Duodenal mucosa (tissue), 2 donors: ENCODE measurements at regions not wholly inside any gene's neighbourhood (a gene's known extent, or its start where the extent isn't known, plus 50 kb on each side); places are given as distances from the start of the nearest gene placed in this dataset.
"Not testable (repeated sequence)": the region's sequence is repeated elsewhere in the genome, so short reads cannot be mapped to it uniquely, and the experiment has no call there.

ENCODE experiments used
- H3K27ac ChIP-seq: one replicate; pipeline ENCODE4 v1.7.0; 2013; ENCODE audit warnings: low read depth, low read length
- H3K27me3 ChIP-seq, 2 donors: one replicate each; pipeline ENCODE4 v1.7.0; 2013; ENCODE audit warnings: low read length in 2 of 2, control low read depth in 1 of 2; ENCODE audit not compliant: insufficient read depth in 2 of 2, control insufficient read depth in 1 of 2
- H3K36me3 ChIP-seq, 2 donors: one replicate each; pipeline ENCODE4 v1.7.0; 2013; ENCODE audit warnings: low read length in 2 of 2, control low read depth in 1 of 2; ENCODE audit not compliant: insufficient read depth in 2 of 2, control insufficient read depth in 1 of 2
- H3K4me1 ChIP-seq, 2 donors: one replicate each; pipeline ENCODE4 v1.7.0; 2013; ENCODE audit warnings: low read length in 2 of 2, control low read depth in 1 of 2; ENCODE audit not compliant: insufficient read depth in 2 of 2, control insufficient read depth in 1 of 2
- H3K4me3 ChIP-seq, 2 donors: one replicate each; pipeline ENCODE4 v1.7.0; 2013; ENCODE audit warnings: low read length in 2 of 2, low read depth in 1 of 2
- H3K9ac ChIP-seq, 2 donors: one replicate each; pipeline ENCODE4 v1.7.0; 2013; ENCODE audit warnings: low read length in 2 of 2, low read depth in 1 of 2
- H3K9me3 ChIP-seq, 2 donors: one replicate each; pipeline ENCODE4 v1.7.0; 2013; ENCODE audit warnings: low read length in 2 of 2, control low read depth in 1 of 2; ENCODE audit not compliant: control insufficient read depth in 1 of 2

DNA sequence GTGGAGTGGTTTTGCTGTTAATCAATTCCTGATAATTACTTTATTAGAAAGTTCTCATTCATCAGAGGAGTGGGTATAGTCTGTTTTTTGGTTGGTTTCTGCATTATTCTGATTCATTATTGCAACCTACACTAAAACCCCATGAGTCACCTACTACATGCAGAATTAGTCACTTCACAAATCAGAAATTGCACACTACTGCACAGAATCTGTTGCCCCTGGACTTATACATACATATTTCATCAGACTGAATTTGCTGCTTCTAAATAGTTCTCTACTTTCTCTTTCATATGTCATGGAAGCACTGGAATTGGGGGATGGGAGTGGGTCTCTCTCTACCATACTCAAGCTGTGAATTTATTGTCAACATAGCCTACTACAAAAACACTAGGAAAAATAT, 585.1 kb downstream of the DNAH5 start:
- no peak overlapping the region for H3K9ac ChIP-seq
- no peaks in the 10 kb centered on the region for H3K9me3 ChIP-seq
- H3K36me3 ChIP-seq = no peaks in the 10 kb centered on the region
- no peak overlapping the region for H3K27ac ChIP-seq
- H3K4me3 ChIP-seq = no peak overlapping the region
- H3K27me3 ChIP-seq = no peaks in the 10 kb centered on the region
- H3K4me1 ChIP-seq = no peaks in the 10 kb centered on the region

DNA sequence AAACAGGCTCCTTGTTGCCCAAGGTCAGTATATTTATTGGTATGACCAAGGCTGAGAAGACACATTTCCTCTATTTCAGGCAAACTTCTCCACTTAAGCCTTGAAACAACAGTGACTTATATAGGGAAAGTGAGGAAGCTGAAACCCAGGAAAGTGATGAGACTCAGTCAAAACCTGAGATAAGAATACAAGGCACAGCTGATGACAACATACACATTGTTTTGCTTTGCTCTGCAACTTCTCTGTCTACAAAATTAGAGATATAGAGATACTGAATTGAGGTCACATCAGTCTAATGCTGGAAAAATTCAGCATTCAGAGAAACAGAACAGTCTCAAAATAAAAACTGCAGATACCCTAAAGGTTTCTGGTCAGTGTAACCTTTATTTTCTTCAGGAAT, 586.1 kb downstream of the DNAH5 start:
- Histone ChIP-seq H3K36me3 (no peaks in the 10 kb centered on the region), H3K27me3 (no peaks in the 10 kb centered on the region), H3K9ac (no peak overlapping the region), H3K4me1 (no peaks in the 10 kb centered on the region), H3K9me3 (no peaks in the 10 kb centered on the region), H3K4me3 (no peak overlapping the region), H3K27ac (no peak overlapping the region)

DNA sequence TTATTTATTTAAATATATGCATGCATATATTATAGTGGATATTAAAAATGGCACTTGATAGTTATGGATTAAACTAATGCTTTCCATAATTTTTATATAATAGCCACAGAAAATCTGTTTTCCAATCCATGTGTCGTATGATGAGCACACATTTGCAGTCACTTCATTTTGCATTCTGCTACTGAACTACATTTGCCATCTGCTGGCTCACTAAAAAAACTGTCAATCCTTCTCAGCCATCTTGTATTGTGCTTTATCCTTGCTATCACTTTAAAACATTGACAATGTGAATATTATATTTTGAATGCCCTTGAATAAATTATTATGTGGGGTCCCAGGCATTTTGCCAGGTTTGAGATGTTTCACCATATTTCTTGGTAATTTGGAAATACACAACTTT, 586.6 kb downstream of the DNAH5 start:
- Histone ChIP-seq H3K9me3 (no peaks in the 10 kb centered on the region), H3K27me3 (no peaks in the 10 kb centered on the region), H3K27ac (no peak overlapping the region), H3K4me3 (no peak overlapping the region), H3K9ac (no peak overlapping the region), H3K4me1 (no peaks in the 10 kb centered on the region), H3K36me3 (no peaks in the 10 kb centered on the region)

DNA sequence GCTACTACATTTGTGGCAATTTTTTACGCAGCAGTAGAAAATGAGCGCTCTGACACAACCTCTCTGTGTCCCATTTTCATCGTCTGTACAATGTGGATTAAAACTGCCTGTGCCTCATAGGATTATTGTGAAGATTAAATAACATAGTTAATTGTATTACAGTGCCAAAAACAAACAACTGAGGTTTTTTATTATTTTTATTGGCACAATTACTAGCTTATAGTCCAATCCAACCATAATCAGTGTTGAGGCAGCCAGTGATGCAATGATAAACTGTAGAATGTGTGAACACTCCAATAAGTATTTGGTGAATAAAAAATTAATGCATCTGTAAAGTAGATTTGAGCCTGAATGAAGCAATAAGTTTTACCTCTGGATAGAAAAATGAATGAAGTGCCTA, 588.3 kb downstream of the DNAH5 start:
- H3K36me3 ChIP-seq = no peaks in the 10 kb centered on the region
- H3K4me3 ChIP-seq = no peak overlapping the region
- H3K27ac ChIP-seq = no peak overlapping the region
- no peaks in the 10 kb centered on the region for H3K27me3 ChIP-seq
- no peaks in the 10 kb centered on the region for H3K4me1 ChIP-seq
- H3K9ac ChIP-seq = no peak overlapping the region
- H3K9me3 ChIP-seq = no peaks in the 10 kb centered on the region

DNA sequence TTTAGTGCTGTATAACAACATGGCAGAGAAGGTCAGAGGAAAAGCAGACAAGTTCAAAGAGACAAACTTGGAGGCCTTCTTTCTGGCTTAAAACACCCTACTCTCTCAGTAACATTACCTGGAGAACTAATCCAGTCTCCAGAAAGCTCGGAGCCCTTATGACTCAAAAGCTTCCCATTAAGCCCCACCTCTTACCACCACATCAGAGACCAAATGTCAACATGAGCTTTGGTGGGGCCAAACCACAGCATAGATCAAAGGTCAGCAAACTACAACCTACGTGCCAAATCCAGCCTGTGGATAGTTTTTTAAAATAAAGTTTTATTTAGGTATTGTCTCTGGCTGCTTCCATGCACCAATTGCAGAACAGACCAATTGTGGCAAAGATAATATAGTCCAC, 589.9 kb downstream of the DNAH5 start:
- Histone ChIP-seq H3K9ac (no peak overlapping the region), H3K27ac (no peak overlapping the region), H3K27me3 (no peaks in the 10 kb centered on the region)

DNA sequence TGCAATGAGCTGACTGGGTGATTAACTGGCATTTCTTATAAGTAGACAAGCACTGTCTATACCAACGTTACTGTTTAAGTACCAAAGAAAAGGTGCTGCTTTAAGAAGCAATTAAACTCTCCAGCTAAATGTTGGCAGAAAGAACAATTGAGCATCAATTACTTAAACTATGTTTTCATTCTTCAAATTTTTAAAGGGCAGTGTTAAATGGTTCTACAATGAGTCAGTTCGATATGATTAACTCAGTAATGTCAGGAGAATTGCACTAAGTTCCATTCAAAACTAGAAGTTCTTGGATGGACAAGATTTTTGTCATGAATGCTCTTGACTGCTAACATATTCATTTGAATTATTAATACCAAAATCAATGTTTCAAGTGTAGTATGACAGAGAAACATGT, 593.7 kb downstream of the DNAH5 start:
- no peak overlapping the region for H3K9ac ChIP-seq
- H3K27me3 ChIP-seq = no peaks in the 10 kb centered on the region
- no peaks in the 10 kb centered on the region for H3K4me1 ChIP-seq
- H3K4me3 ChIP-seq = no peak overlapping the region
- H3K27ac ChIP-seq = no peak overlapping the region
- H3K36me3 ChIP-seq = no peaks in the 10 kb centered on the region
- H3K9me3 ChIP-seq = no peaks in the 10 kb centered on the region

More for the DNA sequence above, 589.9 kb downstream of the DNAH5 start:
- no peaks in the 10 kb centered on the region for H3K4me1 ChIP-seq
- no peak overlapping the region for H3K4me3 ChIP-seq
- H3K36me3 ChIP-seq = no peaks in the 10 kb centered on the region
- no peaks in the 10 kb centered on the region for H3K9me3 ChIP-seq

DNA sequence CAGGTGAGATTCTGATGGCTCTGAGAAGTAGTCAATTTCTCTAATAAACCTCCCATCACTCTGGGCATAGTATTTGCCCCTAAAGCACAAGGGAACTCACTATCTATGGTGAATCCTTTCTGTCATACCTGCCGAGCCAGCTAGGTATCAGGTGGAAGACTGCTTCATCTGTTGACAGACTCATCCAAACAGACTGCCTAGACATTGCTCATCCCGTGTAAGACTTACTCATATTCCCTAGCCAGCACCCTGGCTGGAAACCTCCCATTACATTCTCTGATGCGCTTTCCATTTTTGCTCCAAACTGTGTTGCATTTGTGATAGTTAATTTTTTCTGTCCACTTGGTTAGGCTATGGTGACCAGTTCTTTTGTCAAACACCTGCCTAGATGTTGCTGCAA, 595.9 kb downstream of the DNAH5 start:
- H3K9me3 ChIP-seq = peaks cover 0 to 2% of the 10 kb centered on the region in 2 donors
- no peaks in the 10 kb centered on the region for H3K36me3 ChIP-seq
- no peak overlapping the region for H3K27ac ChIP-seq
- H3K27me3 ChIP-seq = no peaks in the 10 kb centered on the region
- no peak overlapping the region for H3K4me3 ChIP-seq
- no peaks in the 10 kb centered on the region for H3K4me1 ChIP-seq
- H3K9ac ChIP-seq = no peak overlapping the region

DNA sequence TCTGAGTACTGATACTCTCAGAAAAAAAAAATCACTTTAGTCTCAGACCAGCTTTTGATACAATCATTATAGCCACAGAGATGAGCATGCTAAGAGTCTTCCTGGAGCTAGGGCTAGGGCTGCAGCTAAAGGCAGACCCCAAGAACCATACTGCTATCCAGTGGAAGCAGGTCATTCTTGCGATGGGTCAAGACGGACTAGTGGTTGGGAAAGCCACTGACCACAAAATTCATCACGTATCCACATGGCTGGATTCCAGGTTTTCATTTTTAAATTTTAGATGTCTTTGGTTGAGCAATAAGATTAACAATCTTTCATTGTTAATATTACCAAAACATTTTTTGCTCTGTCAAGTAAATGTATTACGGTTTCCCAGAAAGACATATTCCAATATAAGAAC, 598.1 kb downstream of the DNAH5 start:
- H3K4me3 ChIP-seq = no peak overlapping the region
- no peaks in the 10 kb centered on the region for H3K27me3 ChIP-seq
- H3K9ac ChIP-seq = no peak overlapping the region
- H3K4me1 ChIP-seq = no peaks in the 10 kb centered on the region
- no peaks in the 10 kb centered on the region for H3K36me3 ChIP-seq
- peaks cover 0 to 2% of the 10 kb centered on the region in 2 donors for H3K9me3 ChIP-seq
- no peak overlapping the region for H3K27ac ChIP-seq

DNA sequence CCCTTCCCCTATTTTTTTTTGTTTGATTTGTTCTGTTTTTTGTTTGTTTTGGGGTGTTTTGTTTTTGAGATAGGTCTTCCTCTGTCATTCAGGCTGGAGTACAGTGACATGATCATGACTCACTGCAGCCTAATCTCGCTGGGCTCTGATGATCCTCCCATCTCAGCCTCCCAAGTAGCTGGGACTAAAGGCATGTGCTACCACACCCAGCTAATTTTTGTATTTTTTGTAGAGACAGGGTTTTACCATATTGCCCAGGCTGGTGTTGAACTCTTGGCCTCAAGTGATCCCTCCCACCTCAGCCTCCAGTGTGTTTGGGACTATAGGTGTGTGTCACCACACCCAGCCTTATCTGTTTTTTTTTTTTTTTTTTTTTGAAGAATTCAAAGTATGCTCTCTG, 605.4 kb downstream of the DNAH5 start:
- H3K27ac ChIP-seq = no peak overlapping the region

DNA sequence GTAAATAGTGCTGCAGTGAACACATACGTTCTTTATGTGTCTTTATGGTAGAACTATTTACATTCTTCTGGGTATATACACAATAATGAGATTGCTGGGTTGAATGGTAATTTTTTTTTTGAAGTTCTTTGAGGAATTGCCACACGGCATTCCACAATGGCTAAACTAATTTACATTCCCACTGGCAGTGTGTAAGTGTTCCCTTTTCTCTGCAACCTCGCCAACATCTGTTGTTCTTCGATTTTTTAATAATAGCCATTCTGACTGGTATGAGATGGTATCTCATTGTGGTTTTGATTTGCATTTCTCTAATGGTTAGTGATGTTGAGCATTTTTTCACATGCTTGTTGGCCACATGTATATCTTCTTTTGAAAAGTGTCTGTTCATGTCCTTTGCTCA, 609.5 kb downstream of the DNAH5 start:
- not testable (repeated sequence) for H3K4me1 ChIP-seq, H3K4me3 ChIP-seq, H3K9me3 ChIP-seq, H3K9ac ChIP-seq, H3K27ac ChIP-seq, H3K36me3 ChIP-seq, H3K27me3 ChIP-seq

More for the DNA sequence above, 605.4 kb downstream of the DNAH5 start:
- Histone ChIP-seq H3K27me3 (no peaks in the 10 kb centered on the region), H3K36me3 (no peaks in the 10 kb centered on the region), H3K9ac (no peak overlapping the region), H3K4me3 (no peak overlapping the region), H3K9me3 (peaks cover 2 to 8% of the 10 kb centered on the region in 2 donors), H3K4me1 (no peaks in the 10 kb centered on the region)

DNA sequence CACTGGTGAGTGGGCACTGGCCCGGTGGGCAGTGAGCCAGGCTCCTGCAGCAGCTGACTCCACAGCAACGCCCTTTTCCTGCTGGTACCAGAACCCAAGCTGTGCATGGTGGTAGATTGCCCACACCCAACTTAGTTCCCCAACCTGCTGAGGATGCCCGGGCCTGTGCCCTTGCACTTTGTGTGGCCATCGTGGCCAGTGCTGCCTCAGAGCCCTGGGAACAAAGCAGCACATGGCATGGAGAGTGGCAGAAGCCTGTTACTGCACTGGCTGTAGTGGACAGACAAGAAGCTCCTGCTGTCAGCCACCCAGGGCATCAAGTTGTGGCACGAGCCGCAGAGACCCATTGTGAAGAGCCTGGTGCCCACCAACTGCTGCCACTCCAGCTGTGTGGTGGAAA, 612.9 kb downstream of the DNAH5 start:
- H3K4me3 ChIP-seq = no peak overlapping the region
- H3K9ac ChIP-seq = no peak overlapping the region
- H3K4me1 ChIP-seq = no peaks in the 10 kb centered on the region
- no peaks in the 10 kb centered on the region for H3K36me3 ChIP-seq
- no peaks in the 10 kb centered on the region for H3K27me3 ChIP-seq
- H3K27ac ChIP-seq = no peak overlapping the region
- H3K9me3 ChIP-seq = no peaks in the 10 kb centered on the region
